HEK293 (cell line): ENCODE measurements at regions not wholly inside any gene's neighbourhood (a gene's known extent, or its start where the extent isn't known, plus 50 kb on each side); places are given as distances from the start of the nearest gene placed in this dataset.

Source experiments
- CTCF ChIA-PET: fragments of 350-600 bp; formaldehyde crosslinking; extraction: SDS; loops from one replicate; lab custom pipeline; 2021; ENCODE audit warnings: antibody characterized with exemption; lab: Yijun Ruan, JAX
- POLR2A ChIA-PET: fragments of 300-600 bp; formaldehyde crosslinking; extraction: SDS; loops from one replicate; lab custom pipeline; 2020; ENCODE audit warnings: antibody characterized with exemption, inconsistent platforms; lab: Yijun Ruan, JAX
- H3K27ac ChIP-seq: fragments of 200-500 bp; sonication (Bioruptor generic); 2 replicates; pipeline ENCODE4 v1.5.1; 2014; ENCODE audit warnings: low read depth, low read length, control low read depth, inconsistent platforms; ENCODE audit errors: extremely low read depth
- H3K36me3 ChIP-seq, 2 experiments: fragments of 200-500 bp in 1 of 2; sonication (Bioruptor generic) in 1 of 2; 1 replicate in 1 of 2; 2 replicates in 1 of 2; pipeline ENCODE4 v1.5.1; 2014 to 2017; ENCODE audit warnings: inconsistent platforms in 2 of 2, low read length in 2 of 2; ENCODE audit not compliant: control insufficient read depth in 2 of 2, insufficient read depth in 1 of 2
- H3K4me1 ChIP-seq: fragments of 200-500 bp; sonication (Bioruptor generic); 2 replicates; pipeline ENCODE4 v1.5.1; 2014; ENCODE audit warnings: mild to moderate bottlenecking, low read length, inconsistent platforms; ENCODE audit not compliant: control insufficient read depth, insufficient read depth
- H3K4me3 ChIP-seq: 2 replicates; pipeline ENCODE4 v1.5.1; 2011; ENCODE audit warnings: low read depth, mild to moderate bottlenecking, control low read depth, low read length, moderate library complexity
- H3K9me3 ChIP-seq: fragments of 200-500 bp; sonication (Bioruptor generic); 2 replicates; pipeline ENCODE4 v1.5.1; 2014; ENCODE audit warnings: low read depth, low read length, inconsistent platforms; ENCODE audit not compliant: control insufficient read depth, insufficient read depth
- GLI2 ChIP-seq: fragments of 450-650 bp; formaldehyde crosslinking; IDR thresholded peaks from 2 replicates; pipeline ENCODE4; 2017; ENCODE audit warnings: missing biosample characterization, missing genetic modification characterization, low read depth, borderline replicate concordance
- GLI4 ChIP-seq: fragments of 450-650 bp; formaldehyde crosslinking; IDR thresholded peaks from 2 replicates; pipeline ENCODE4 v1.5.1; 2016; ENCODE audit warnings: missing biosample characterization, missing genetic modification characterization
- KLF10 ChIP-seq: fragments of 450-650 bp; IDR thresholded peaks from 2 replicates; pipeline ENCODE4 v1.5.1; 2018; ENCODE audit warnings: missing biosample characterization, mild to moderate bottlenecking, missing genetic modification characterization
- REPIN1 ChIP-seq: fragments of 450-650 bp; formaldehyde crosslinking; IDR thresholded peaks from 2 replicates; pipeline ENCODE4 v1.5.1; 2017; ENCODE audit warnings: missing biosample characterization, missing genetic modification characterization, low read depth
- SETDB1 ChIP-seq: IDR thresholded peaks from one replicate; pipeline ENCODE4 v1.6.1; 2017; ENCODE audit warnings: mild to moderate bottlenecking, low read length, moderate library complexity, mixed read lengths; ENCODE audit not compliant: insufficient read length
- SP2 ChIP-seq: fragments of 450-650 bp; formaldehyde crosslinking; IDR thresholded peaks from 2 replicates; pipeline ENCODE4 v1.5.1; 2016; ENCODE audit warnings: missing biosample characterization, missing genetic modification characterization
- WT1 ChIP-seq: fragments of 450-650 bp; formaldehyde crosslinking; IDR thresholded peaks from 2 replicates; pipeline ENCODE4 v1.5.1; 2016; ENCODE audit warnings: missing biosample characterization, missing genetic modification characterization
- ZBTB49 ChIP-seq: fragments of 450-650 bp; formaldehyde crosslinking; IDR thresholded peaks from 2 replicates; pipeline ENCODE4 v1.5.1; 2016; ENCODE audit warnings: missing biosample characterization, missing genetic modification characterization, low read depth
- ZBTB7A ChIP-seq: fragments of 450-650 bp; formaldehyde crosslinking; IDR thresholded peaks from 2 replicates; pipeline ENCODE4 v1.5.1; 2016; ENCODE audit warnings: low read depth, missing biosample characterization, missing genetic modification characterization
- ZNF10 ChIP-seq: fragments of 450-650 bp; formaldehyde crosslinking; IDR thresholded peaks from 2 replicates; pipeline ENCODE4 v1.5.1; 2017; ENCODE audit warnings: missing biosample characterization, missing genetic modification characterization
- ZNF146 ChIP-seq: fragments of 450-650 bp; formaldehyde crosslinking; IDR thresholded peaks from 2 replicates; pipeline ENCODE4 v1.5.1; 2016; ENCODE audit warnings: missing biosample characterization, missing genetic modification characterization
- ZNF248 ChIP-seq: fragments of 450-650 bp; formaldehyde crosslinking; IDR thresholded peaks from 2 replicates; pipeline ENCODE4 v1.5.1; 2017; ENCODE audit warnings: missing biosample characterization, missing genetic modification characterization
- ZNF266 ChIP-seq: fragments of 450-650 bp; formaldehyde crosslinking; IDR thresholded peaks from 2 replicates; pipeline ENCODE4 v1.5.1; 2016; ENCODE audit warnings: missing biosample characterization, missing genetic modification characterization, low read depth
- ZNF274 ChIP-seq, 2 experiments: fragments of 200-500 bp in 1 of 2; fragments of 450-650 bp in 1 of 2; sonication (Bioruptor generic) in 1 of 2; formaldehyde crosslinking in 1 of 2; IDR thresholded peaks; 2 replicates each; pipeline versions ENCODE4 v1.5.1 to v1.6.1; 2014 to 2016; ENCODE audit warnings: borderline replicate concordance in 1 of 2, inconsistent platforms in 1 of 2, low read length in 1 of 2, missing biosample characterization in 1 of 2, missing genetic modification characterization in 1 of 2
- ZNF391 ChIP-seq: fragments of 450-650 bp; formaldehyde crosslinking; IDR thresholded peaks from 2 replicates; pipeline ENCODE4 v1.5.1; 2016; ENCODE audit warnings: low read depth, missing biosample characterization, missing genetic modification characterization, borderline replicate concordance
- ZNF433 ChIP-seq: fragments of 450-650 bp; formaldehyde crosslinking; IDR thresholded peaks from 2 replicates; pipeline ENCODE4 v1.5.1; 2016; ENCODE audit warnings: missing biosample characterization, missing genetic modification characterization, low read depth
- ZNF555 ChIP-seq: fragments of 450-650 bp; formaldehyde crosslinking; conservative IDR thresholded peaks from 2 replicates; pipeline ENCODE4 v1.5.1; 2017; ENCODE audit warnings: missing biosample characterization, mild to moderate bottlenecking, missing genetic modification characterization, inconsistent platforms
- ZNF585B ChIP-seq: fragments of 450-650 bp; formaldehyde crosslinking; IDR thresholded peaks from 2 replicates; pipeline ENCODE4 v1.5.1; 2016; ENCODE audit warnings: missing biosample characterization, missing genetic modification characterization
- ZNF621 ChIP-seq: fragments of 450-650 bp; formaldehyde crosslinking; IDR thresholded peaks from 2 replicates; pipeline ENCODE4 v1.5.1; 2017; ENCODE audit warnings: missing biosample characterization, missing genetic modification characterization
- ZNF623 ChIP-seq: fragments of 450-650 bp; formaldehyde crosslinking; IDR thresholded peaks from 2 replicates; pipeline ENCODE4 v1.5.1; 2016; ENCODE audit warnings: missing biosample characterization, missing genetic modification characterization
- ZNF785 ChIP-seq: fragments of 450-650 bp; formaldehyde crosslinking; IDR thresholded peaks from 2 replicates; pipeline ENCODE4 v1.5.1; 2016; ENCODE audit warnings: missing biosample characterization, missing genetic modification characterization
- ZNF791 ChIP-seq: fragments of 450-650 bp; formaldehyde crosslinking; IDR thresholded peaks from 2 replicates; pipeline ENCODE4 v1.5.1; 2016; ENCODE audit warnings: missing biosample characterization, missing genetic modification characterization
- ZSCAN4 ChIP-seq: fragments of 450-650 bp; formaldehyde crosslinking; IDR thresholded peaks from 2 replicates; pipeline ENCODE4 v1.5.1; 2017; ENCODE audit warnings: missing biosample characterization, missing genetic modification characterization
- TF ChIP-seq, protein P1 (sequence below): fragments of 450-650 bp; formaldehyde crosslinking; IDR thresholded peaks from 2 replicates; pipeline ENCODE4 v1.5.1; 2016; ENCODE audit warnings: missing biosample characterization, missing genetic modification characterization
- TF ChIP-seq, protein P2 (sequence below): fragments of 450-650 bp; IDR thresholded peaks from 2 replicates; pipeline ENCODE4 v1.5.1; 2018; ENCODE audit warnings: missing biosample characterization, missing genetic modification characterization
- TF ChIP-seq, protein P3 (sequence below): fragments of 450-650 bp; formaldehyde crosslinking; IDR thresholded peaks from 2 replicates; pipeline ENCODE4 v1.5.1; 2017; ENCODE audit warnings: missing biosample characterization, missing genetic modification characterization

DNA sequence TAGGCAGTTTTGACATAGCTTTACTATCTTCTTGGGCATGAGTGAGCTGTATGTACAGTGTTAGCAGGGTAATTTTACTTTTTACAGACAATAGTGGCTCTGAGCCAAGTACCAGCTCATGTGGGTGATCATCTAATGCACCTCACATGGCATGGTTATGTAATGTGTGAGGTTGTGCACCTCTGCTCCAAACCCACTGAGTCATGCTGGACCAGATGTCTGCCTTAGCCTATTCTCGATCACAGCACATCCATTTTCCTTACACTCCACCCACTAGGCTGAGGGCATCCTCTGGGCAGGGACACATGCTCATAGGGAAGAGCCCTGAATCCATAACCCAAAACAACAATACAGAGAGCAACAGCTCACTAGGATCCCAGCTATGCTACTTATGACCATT, 71.6 kb upstream of the FBXL4 start:
- no peak for TF ChIP-seq ZSCAN4
- TF ChIP-seq ZNF585B (tag by site-specific recombination): no peak
- no peak for TF ChIP-seq ZNF433 (tag by site-specific recombination)
- no peak for TF ChIP-seq ZNF555 (tag by site-specific recombination)
- no peak for TF ChIP-seq GLI2 (tag by site-specific recombination)
- no peak for TF ChIP-seq REPIN1 (tag by site-specific recombination)
- no peak for TF ChIP-seq ZNF621 (tag by site-specific recombination)
- no peak for TF ChIP-seq GLI4 (tag by site-specific recombination)
- TF ChIP-seq, protein P1, sequence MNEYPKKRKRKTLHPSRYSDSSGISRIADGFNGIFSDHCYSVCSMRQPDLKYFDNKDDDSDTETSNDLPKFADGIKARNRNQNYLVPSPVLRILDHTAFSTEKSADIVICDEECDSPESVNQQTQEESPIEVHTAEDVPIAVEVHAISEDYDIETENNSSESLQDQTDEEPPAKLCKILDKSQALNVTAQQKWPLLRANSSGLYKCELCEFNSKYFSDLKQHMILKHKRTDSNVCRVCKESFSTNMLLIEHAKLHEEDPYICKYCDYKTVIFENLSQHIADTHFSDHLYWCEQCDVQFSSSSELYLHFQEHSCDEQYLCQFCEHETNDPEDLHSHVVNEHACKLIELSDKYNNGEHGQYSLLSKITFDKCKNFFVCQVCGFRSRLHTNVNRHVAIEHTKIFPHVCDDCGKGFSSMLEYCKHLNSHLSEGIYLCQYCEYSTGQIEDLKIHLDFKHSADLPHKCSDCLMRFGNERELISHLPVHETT: no peak
- TF ChIP-seq, protein P2, sequence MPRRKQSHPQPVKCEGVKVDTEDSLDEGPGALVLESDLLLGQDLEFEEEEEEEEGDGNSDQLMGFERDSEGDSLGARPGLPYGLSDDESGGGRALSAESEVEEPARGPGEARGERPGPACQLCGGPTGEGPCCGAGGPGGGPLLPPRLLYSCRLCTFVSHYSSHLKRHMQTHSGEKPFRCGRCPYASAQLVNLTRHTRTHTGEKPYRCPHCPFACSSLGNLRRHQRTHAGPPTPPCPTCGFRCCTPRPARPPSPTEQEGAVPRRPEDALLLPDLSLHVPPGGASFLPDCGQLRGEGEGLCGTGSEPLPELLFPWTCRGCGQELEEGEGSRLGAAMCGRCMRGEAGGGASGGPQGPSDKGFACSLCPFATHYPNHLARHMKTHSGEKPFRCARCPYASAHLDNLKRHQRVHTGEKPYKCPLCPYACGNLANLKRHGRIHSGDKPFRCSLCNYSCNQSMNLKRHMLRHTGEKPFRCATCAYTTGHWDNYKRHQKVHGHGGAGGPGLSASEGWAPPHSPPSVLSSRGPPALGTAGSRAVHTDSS: no peak
- TF ChIP-seq SETDB1: no peak
- no peak for TF ChIP-seq ZNF274 (IDR thresholded peaks at IDR 0.05; ENCODE audit: low read length)
- TF ChIP-seq ZNF274 (tag by site-specific recombination; IDR thresholded peaks at IDR 0.05; ENCODE audit: borderline replicate concordance): no peak
- no peak for TF ChIP-seq ZNF785 (tag by site-specific recombination)
- TF ChIP-seq SP2 (tag by site-specific recombination): no peak
- no peak for TF ChIP-seq WT1
- TF ChIP-seq ZNF391 (tag by site-specific recombination): no peak
- no peak for TF ChIP-seq KLF10 (tag by site-specific recombination)
- no peak for TF ChIP-seq ZBTB7A (tag by site-specific recombination)
- TF ChIP-seq ZNF10 (tag by site-specific recombination): no peak
- no peak for TF ChIP-seq ZNF791 (tag by site-specific recombination)
- Histone ChIP-seq H3K36me3 (no peaks in the 10 kb centered on the region), H3K4me3 (no peak overlapping the region), H3K27ac (no peak overlapping the region), H3K4me1 (no peaks in the 10 kb centered on the region), H3K9me3 (no peaks in the 10 kb centered on the region)
- ChIA-PET CTCF (no interaction called here), POLR2A (no interaction called here)

- no peak overlapping the region for H3K27ac ChIP-seq
- CTCF ChIA-PET: interaction anchor here (1.2 kb wide), 1 partner anchor 10 kb away, joined by 3 read pairs; no protein-coding TSS in a partner anchor
Observed at GRCh38 chr6:99017150-99017549, 69.4 kb upstream of the FBXL4 start.

More at GRCh38 chr6:99017150-99017549, 69.4 kb upstream of the FBXL4 start:
- Histone ChIP-seq H3K4me3 (no peak overlapping the region), H3K4me1 (no peaks in the 10 kb centered on the region), H3K9me3 (no peaks in the 10 kb centered on the region)
- POLR2A ChIA-PET: no interaction called here
- TF ChIP-seq ZNF266 (tag by site-specific recombination): no peak
- no peak for TF ChIP-seq ZNF248 (tag by site-specific recombination)
- no peak for TF ChIP-seq SETDB1
- no peak for TF ChIP-seq ZNF555 (tag by site-specific recombination)
- TF ChIP-seq, protein P3, sequence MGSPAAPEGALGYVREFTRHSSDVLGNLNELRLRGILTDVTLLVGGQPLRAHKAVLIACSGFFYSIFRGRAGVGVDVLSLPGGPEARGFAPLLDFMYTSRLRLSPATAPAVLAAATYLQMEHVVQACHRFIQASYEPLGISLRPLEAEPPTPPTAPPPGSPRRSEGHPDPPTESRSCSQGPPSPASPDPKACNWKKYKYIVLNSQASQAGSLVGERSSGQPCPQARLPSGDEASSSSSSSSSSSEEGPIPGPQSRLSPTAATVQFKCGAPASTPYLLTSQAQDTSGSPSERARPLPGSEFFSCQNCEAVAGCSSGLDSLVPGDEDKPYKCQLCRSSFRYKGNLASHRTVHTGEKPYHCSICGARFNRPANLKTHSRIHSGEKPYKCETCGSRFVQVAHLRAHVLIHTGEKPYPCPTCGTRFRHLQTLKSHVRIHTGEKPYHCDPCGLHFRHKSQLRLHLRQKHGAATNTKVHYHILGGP (tag by site-specific recombination): no peak
- no peak for TF ChIP-seq ZNF623
- no peak for TF ChIP-seq ZNF621 (tag by site-specific recombination)
- TF ChIP-seq ZBTB49 (tag by site-specific recombination): no peak
- no peak for TF ChIP-seq ZNF146 (tag by site-specific recombination)
- TF ChIP-seq, all 188 proteins: peak for 0
- no peaks in the 10 kb centered on the region for H3K36me3 ChIP-seq
